ENCODE measurements at regions not wholly inside any gene's neighbourhood (a gene's known extent, or its start where the extent isn't known, plus 50 kb on each side); places are given as distances from the start of the nearest gene placed in this dataset.

- TF ChIP-seq CTCF (IDR thresholded peaks at IDR 0.05) = no peak
- no peak for TF ChIP-seq EP300 (IDR thresholded peaks at IDR 0.05)
These were observed 478.6 kb downstream of the ZIC1 start for GRCh38 chr3:147887797-147888196.
